Lower leg skin (tissue), 3 donors: ENCODE measurements at regions not wholly inside any gene's neighbourhood (a gene's known extent, or its start where the extent isn't known, plus 50 kb on each side); places are given as distances from the start of the nearest gene placed in this dataset.
"Not testable (repeated sequence)": the region's sequence is repeated elsewhere in the genome, so short reads cannot be mapped to it uniquely, and the experiment has no call there.

ENCODE experiments used
- POLR2A ChIP-seq, 2 donors: fragments of 450-650 bp; IDR thresholded peaks; one replicate each; pipeline ENCODE4 v1.6.1; 2016 to 2017; ENCODE audit warnings: antibody characterized with exemption in 2 of 2, mild to moderate bottlenecking in 1 of 2, moderate library complexity in 1 of 2
- TF ChIP-seq, protein P1 (sequence below), 3 donors: fragments of 450-650 bp; IDR thresholded peaks; one replicate each; pipeline ENCODE4 v1.5.1; 2016; ENCODE audit warnings: antibody characterized with exemption in 3 of 3, mild to moderate bottlenecking in 3 of 3, moderate library complexity in 2 of 3

DNA sequence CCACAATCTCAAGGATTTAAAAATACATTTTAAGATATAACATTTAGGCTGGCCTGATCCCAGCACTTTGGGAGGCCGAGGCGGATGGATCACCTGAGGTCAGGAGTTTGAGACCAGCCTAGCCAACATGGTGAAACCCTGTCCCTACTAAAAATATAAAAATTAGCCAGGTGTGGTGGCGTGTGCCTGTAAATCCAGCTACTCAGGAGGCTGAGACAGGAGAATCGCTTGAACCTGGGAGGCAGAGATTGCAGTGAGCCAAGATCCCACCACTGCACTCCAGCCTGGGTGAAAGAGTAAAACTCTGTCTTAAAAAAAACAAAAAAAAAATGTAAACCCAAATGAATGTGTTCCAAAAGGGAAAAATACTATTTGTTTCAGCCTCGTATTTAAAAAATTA, 82.3 kb upstream of the FAT1 start:
- TF ChIP-seq, protein P1, sequence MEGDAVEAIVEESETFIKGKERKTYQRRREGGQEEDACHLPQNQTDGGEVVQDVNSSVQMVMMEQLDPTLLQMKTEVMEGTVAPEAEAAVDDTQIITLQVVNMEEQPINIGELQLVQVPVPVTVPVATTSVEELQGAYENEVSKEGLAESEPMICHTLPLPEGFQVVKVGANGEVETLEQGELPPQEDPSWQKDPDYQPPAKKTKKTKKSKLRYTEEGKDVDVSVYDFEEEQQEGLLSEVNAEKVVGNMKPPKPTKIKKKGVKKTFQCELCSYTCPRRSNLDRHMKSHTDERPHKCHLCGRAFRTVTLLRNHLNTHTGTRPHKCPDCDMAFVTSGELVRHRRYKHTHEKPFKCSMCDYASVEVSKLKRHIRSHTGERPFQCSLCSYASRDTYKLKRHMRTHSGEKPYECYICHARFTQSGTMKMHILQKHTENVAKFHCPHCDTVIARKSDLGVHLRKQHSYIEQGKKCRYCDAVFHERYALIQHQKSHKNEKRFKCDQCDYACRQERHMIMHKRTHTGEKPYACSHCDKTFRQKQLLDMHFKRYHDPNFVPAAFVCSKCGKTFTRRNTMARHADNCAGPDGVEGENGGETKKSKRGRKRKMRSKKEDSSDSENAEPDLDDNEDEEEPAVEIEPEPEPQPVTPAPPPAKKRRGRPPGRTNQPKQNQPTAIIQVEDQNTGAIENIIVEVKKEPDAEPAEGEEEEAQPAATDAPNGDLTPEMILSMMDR (IDR thresholded peaks at IDR 0.05): not testable (repeated sequence)
- not testable (repeated sequence) for TF ChIP-seq POLR2A (IDR thresholded peaks at IDR 0.05)
